Activated CD8-positive, alpha-beta T cell treated with anti-CD3 and anti-CD28 coated beads for 36 hours (primary cell): ENCODE measurements at regions not wholly inside any gene's neighbourhood (a gene's known extent, or its start where the extent isn't known, plus 50 kb on each side); places are given as distances from the start of the nearest gene placed in this dataset.

Experiments
- ATAC-seq: fragments of 200-7000 bp; cut with Tn5 transposase; one replicate; pipeline ENCODE4 v1.10.0; 2021; ENCODE audit warnings: mild to moderate bottlenecking, moderate library complexity
- CTCF ChIA-PET: fragments of 350-600 bp; sonication (Branson Sonifier 250); formaldehyde crosslinking; loops from one replicate; lab custom pipeline; 2021; ENCODE audit warnings: antibody characterized with exemption; lab: Charles Lee
- POLR2A ChIA-PET: fragments of 350-600 bp; sonication (Branson Sonifier 250); formaldehyde crosslinking; loops from one replicate; lab custom pipeline; 2021; ENCODE audit warnings: antibody characterized with exemption; lab: Charles Lee
- DNase-seq: peaks from one replicate; pipeline ENCODE4 v3.0.0-alpha.2; 2020
- H3K27ac Mint-ChIP-seq: one replicate; pipeline ENCODE4 v1.8.0; 2021; ENCODE audit warnings: mild to moderate bottlenecking, mixed read lengths
- H3K27me3 Mint-ChIP-seq: one replicate; pipeline ENCODE4 v1.8.0; 2021; ENCODE audit warnings: mixed read lengths
- H3K36me3 Mint-ChIP-seq: one replicate; pipeline ENCODE4 v1.8.0; 2021; ENCODE audit warnings: low read depth, mixed read lengths
- H3K4me1 Mint-ChIP-seq: one replicate; pipeline ENCODE4 v1.8.0; 2021; ENCODE audit warnings: low read depth, mixed read lengths
- H3K4me3 Mint-ChIP-seq: one replicate; pipeline ENCODE4 v1.8.0; 2021; ENCODE audit warnings: mild to moderate bottlenecking, moderate library complexity, mixed read lengths
- H3K9me3 Mint-ChIP-seq: one replicate; pipeline ENCODE4 v1.8.0; 2021; ENCODE audit warnings: mixed read lengths
- CTCF ChIP-seq: fragments of 200-600 bp; IDR thresholded peaks from one replicate; pipeline ENCODE4 v1.8.0; 2022; ENCODE audit warnings: antibody characterized with exemption, mild to moderate bottlenecking
- intact Hi-C: fragments of 100-400 bp; cut with micrococcal nuclease; formaldehyde crosslinking; loops from one replicate; pipeline ENCODE4 v1.10.0; 2022

- Mint-ChIP-seq H3K9me3 (no peaks in the 10 kb centered on the region), H3K4me3 (no peak overlapping the region), H3K4me1 (no peaks in the 10 kb centered on the region), H3K27me3 (no peaks in the 10 kb centered on the region), H3K36me3 (no peaks in the 10 kb centered on the region), H3K27ac (no peak overlapping the region)
- ChIA-PET POLR2A (no interaction called here), CTCF (no interaction called here)
- intact Hi-C loops, result no loop called here
- TF ChIP-seq CTCF, result no peak
- no peak for DNase-seq
- ATAC-seq, result no peak
Measured at GRCh38 chr17:69978056-69978646, 96.9 kb upstream of the KCNJ16 start.

DNA sequence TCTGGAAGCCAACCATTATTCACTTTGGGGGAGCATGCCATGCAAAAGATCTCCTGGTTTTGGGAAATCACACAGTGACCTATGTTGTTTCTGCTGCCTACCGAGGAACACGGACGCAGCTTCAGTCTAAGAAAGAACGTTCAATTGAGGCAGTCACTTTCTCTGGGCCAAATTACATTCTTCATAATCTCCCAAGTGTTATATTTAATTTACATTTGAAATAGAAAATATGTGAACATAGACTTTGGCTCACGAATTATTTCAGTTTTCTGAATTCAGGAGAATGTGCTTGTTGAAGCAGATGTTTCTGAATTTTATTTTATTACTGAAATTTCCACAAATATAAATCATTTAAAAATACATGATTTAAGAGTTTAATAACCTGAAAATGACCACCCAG lies 93.6 kb upstream of the KCNJ16 start:
- ChIA-PET CTCF (interaction anchor here (1.5 kb wide), 1 partner anchor 11 kb away, joined by 3 read pairs; no protein-coding TSS in a partner anchor), POLR2A (no interaction called here)
- no peak for TF ChIP-seq CTCF
- Mint-ChIP-seq H3K27ac (no peak overlapping the region), H3K27me3 (no peaks in the 10 kb centered on the region), H3K4me3 (no peak overlapping the region), H3K4me1 (no peaks in the 10 kb centered on the region), H3K9me3 (peaks cover under 1% of the 10 kb centered on the region), H3K36me3 (no peaks in the 10 kb centered on the region)
- no peak for DNase-seq
- intact Hi-C loops, result no loop called here
- ATAC-seq, result no peak

- Mint-ChIP-seq H3K27me3 (peaks cover 3% of the 10 kb centered on the region), H3K4me3 (no peak overlapping the region), H3K27ac (no peak overlapping the region), H3K4me1 (no peaks in the 10 kb centered on the region), H3K9me3 (no peaks in the 10 kb centered on the region), H3K36me3 (no peaks in the 10 kb centered on the region)
- intact Hi-C loops, result loop anchor here (5.0 kb wide), 1 partner anchor 418 kb away; no protein-coding TSS in a partner anchor
- ChIA-PET CTCF (no interaction called here), POLR2A (no interaction called here)
- no peak for TF ChIP-seq CTCF
- ATAC-seq (no peak), DNase-seq (no peak)
Measured at GRCh38 chr17:69995476-69995875, 79.5 kb upstream of the KCNJ16 start.

GRCh38 chr17:69997332-69997731 lies 77.7 kb upstream of the KCNJ16 start:
- ChIA-PET CTCF (interaction anchor here (0.6 kb wide), 1 partner anchor 390 kb away, joined by 3 read pairs; no protein-coding TSS in a partner anchor), POLR2A (no interaction called here)

More at GRCh38 chr17:69997332-69997731, 77.7 kb upstream of the KCNJ16 start:
- peaks cover 3% of the 10 kb centered on the region for H3K27me3 Mint-ChIP-seq
- ATAC-seq, result no peak
- no peak for DNase-seq
- no peaks in the 10 kb centered on the region for H3K36me3 Mint-ChIP-seq
- intact Hi-C loops, result loop anchor here (5.0 kb wide), 1 partner anchor 420 kb away; no protein-coding TSS in a partner anchor
- no peaks in the 10 kb centered on the region for H3K4me1 Mint-ChIP-seq
- no peak for TF ChIP-seq CTCF
- H3K9me3 Mint-ChIP-seq, result no peaks in the 10 kb centered on the region
- H3K27ac Mint-ChIP-seq, result no peak overlapping the region
- H3K4me3 Mint-ChIP-seq, result no peak overlapping the region
